B cell (primary cell): ENCODE measurements at regions not wholly inside any gene's neighbourhood (a gene's known extent, or its start where the extent isn't known, plus 50 kb on each side); places are given as distances from the start of the nearest gene placed in this dataset.

Source experiments
- ATAC-seq: fragments of 200-7000 bp; cut with Tn5 transposase; one replicate; pipeline ENCODE4 v1.10.0; 2021; ENCODE audit warnings: low read depth, mild to moderate bottlenecking, moderate number of reproducible peaks, moderate library complexity
- CTCF ChIA-PET: fragments of 350-600 bp; sonication (Branson Sonifier 250); formaldehyde crosslinking; loops from one replicate; lab custom pipeline; 2021; ENCODE audit warnings: antibody characterized with exemption, inconsistent platforms; lab: Charles Lee
- POLR2A ChIA-PET: fragments of 350-600 bp; sonication (Branson Sonifier 250); formaldehyde crosslinking; loops from one replicate; lab custom pipeline; 2021; ENCODE audit warnings: antibody characterized with exemption; lab: Charles Lee
- DNase-seq: peaks from one replicate; pipeline ENCODE4 v3.0.0; 2013
- H2AFZ ChIP-seq: 2 replicates; pipeline ENCODE4 v1.6.1; 2012; ENCODE audit warnings: mild to moderate bottlenecking, low read depth, low read length; ENCODE audit not compliant: insufficient read depth, poor library complexity, severe bottlenecking
- H3K27ac ChIP-seq, 2 donors: 1 replicate in 1 of 2; 2 replicates in 1 of 2; pipeline ENCODE4 v1.5.1; 2012 to 2013; ENCODE audit warnings: low read length in 2 of 2, mild to moderate bottlenecking in 2 of 2, moderate library complexity in 1 of 2
- H3K27me3 ChIP-seq, 4 experiments: fragments of 200-600 bp in 1 of 4; sonication (generic) in 1 of 4; replicated peaks in 1 of 4; 1 replicate in 2 of 4; 2 replicates in 2 of 4; pipeline versions ENCODE4 v1.6.1 to v1.7.0; 2013 to 2016; ENCODE audit warnings: low read length in 3 of 4, mild to moderate bottlenecking in 2 of 4, mixed read lengths in 1 of 4, moderate library complexity in 1 of 4; ENCODE audit not compliant: insufficient read depth in 4 of 4, control insufficient read depth in 3 of 4; ENCODE audit errors: control extremely low read depth in 1 of 4
- H3K36me3 ChIP-seq, 2 experiments: replicated peaks in 1 of 2; 1 replicate in 1 of 2; 2 replicates in 1 of 2; pipeline versions ENCODE4 v1.6.1 to v1.7.1; 2013; ENCODE audit warnings: low read length in 1 of 2; ENCODE audit not compliant: insufficient read depth in 2 of 2, control insufficient read depth in 1 of 2; ENCODE audit errors: control extremely low read depth in 1 of 2, extremely low read depth in 1 of 2
- H3K4me1 ChIP-seq, 2 donors: fragments of 200-600 bp in 1 of 2; sonication (generic) in 1 of 2; 1 replicate in 1 of 2; 2 replicates in 1 of 2; pipeline versions ENCODE4 v1.5.1 to v1.6.1; 2013 to 2017; ENCODE audit warnings: low read length in 2 of 2; ENCODE audit not compliant: control insufficient read depth in 2 of 2, insufficient read depth in 2 of 2
- H3K4me2 ChIP-seq: replicated peaks from 2 replicates; pipeline ENCODE3; 2012; ENCODE audit warnings: mild to moderate bottlenecking, low read depth, low read length; ENCODE audit not compliant: poor library complexity, severe bottlenecking
- H3K4me3 ChIP-seq, 5 experiments: fragments of 200-600 bp in 1 of 5; sonication (generic) in 1 of 5; 1 replicate in 3 of 5; 2 replicates in 2 of 5; pipeline versions ENCODE4 v1.5.1 to v1.7.0; 2011 to 2016; ENCODE audit warnings: low read length in 4 of 5, mild to moderate bottlenecking in 4 of 5, low read depth in 2 of 5, control low read depth in 1 of 5, moderate library complexity in 1 of 5; ENCODE audit not compliant: insufficient read depth in 1 of 5; ENCODE audit errors: control extremely low read depth in 1 of 5, extremely low read depth in 1 of 5
- H3K79me2 ChIP-seq: fragments of 200-600 bp; sonication (generic); one replicate; pipeline ENCODE4 v1.6.0; 2016; ENCODE audit warnings: low read length; ENCODE audit not compliant: control insufficient read depth, insufficient read depth
- H3K9ac ChIP-seq: fragments of 200-600 bp; sonication (generic); 2 replicates; pipeline ENCODE4 v1.6.1; 2017; ENCODE audit warnings: mild to moderate bottlenecking, low read length, moderate library complexity
- H3K9me3 ChIP-seq, 3 donors: one replicate each; pipeline versions ENCODE4 v1.6.1 to v1.7.1; 2013; ENCODE audit warnings: low read length in 2 of 3; ENCODE audit not compliant: control insufficient read depth in 2 of 3, insufficient read depth in 1 of 3; ENCODE audit errors: control extremely low read depth in 1 of 3
- H4K20me1 ChIP-seq: 2 replicates; pipeline ENCODE4 v1.6.0; 2012; ENCODE audit warnings: mild to moderate bottlenecking, low read length; ENCODE audit not compliant: insufficient read depth, control insufficient read depth, poor library complexity, severe bottlenecking
- H3K27ac Mint-ChIP-seq: one replicate; pipeline ENCODE4 v1.8.0; 2021; ENCODE audit warnings: mixed read lengths
- H3K27me3 Mint-ChIP-seq: one replicate; pipeline ENCODE4 v1.8.0; 2021; ENCODE audit warnings: mixed read lengths
- H3K4me1 Mint-ChIP-seq: one replicate; pipeline ENCODE4 v1.8.0; 2021; ENCODE audit warnings: mixed read lengths
- H3K4me3 Mint-ChIP-seq: one replicate; pipeline ENCODE4 v1.8.0; 2021; ENCODE audit warnings: mixed read lengths
- H3K9me3 Mint-ChIP-seq: one replicate; pipeline ENCODE4 v1.8.0; 2022; ENCODE audit warnings: mixed read lengths; ENCODE audit not compliant: insufficient read depth
- EZH2 ChIP-seq: IDR thresholded peaks from 2 replicates; pipeline ENCODE4 v1.6.1; 2012; ENCODE audit warnings: borderline replicate concordance, low read depth, mild to moderate bottlenecking, moderate library complexity, low read length; ENCODE audit not compliant: insufficient read depth, poor library complexity, severe bottlenecking
- WGBS: methylation state at CpG from one replicate; pipeline ENCODE4 v1.1.5; 2013; ENCODE audit warnings: missing lambda C conversion rate; ENCODE audit not compliant: insufficient coverage; 5-methylcytosine and 5-hydroxymethylcytosine counted together
- intact Hi-C: fragments of 100-400 bp; cut with micrococcal nuclease; formaldehyde crosslinking; loops from one replicate; pipeline ENCODE4 v1.10.0; 2022
- TF ChIP-seq, protein P1 (sequence below): fragments of 200-600 bp; IDR thresholded peaks from one replicate; pipeline ENCODE4 v1.8.0; 2022; ENCODE audit warnings: antibody characterized with exemption, mild to moderate bottlenecking

DNA sequence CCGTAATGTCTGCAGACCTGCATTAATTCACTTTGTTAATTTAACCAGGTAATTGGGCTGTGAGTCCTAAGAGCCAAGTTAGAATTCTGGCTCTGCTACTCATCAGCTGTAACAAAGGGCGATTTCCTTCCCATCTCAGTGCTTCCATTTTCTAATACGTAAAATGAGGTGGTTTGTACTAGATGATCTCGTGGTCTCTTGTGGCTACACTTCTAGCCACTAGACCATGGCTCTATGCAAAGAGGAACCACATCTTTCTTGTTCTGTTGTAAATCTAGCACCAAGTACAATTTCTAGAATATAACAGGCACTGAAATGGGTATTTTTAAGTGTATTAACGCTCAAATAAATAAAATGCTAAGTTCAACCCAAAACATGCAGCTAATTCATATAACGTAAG lies 174.4 kb upstream of the THBS1 start:
- no peak for ATAC-seq
- H3K79me2 ChIP-seq = no peaks in the 10 kb centered on the region

DNA sequence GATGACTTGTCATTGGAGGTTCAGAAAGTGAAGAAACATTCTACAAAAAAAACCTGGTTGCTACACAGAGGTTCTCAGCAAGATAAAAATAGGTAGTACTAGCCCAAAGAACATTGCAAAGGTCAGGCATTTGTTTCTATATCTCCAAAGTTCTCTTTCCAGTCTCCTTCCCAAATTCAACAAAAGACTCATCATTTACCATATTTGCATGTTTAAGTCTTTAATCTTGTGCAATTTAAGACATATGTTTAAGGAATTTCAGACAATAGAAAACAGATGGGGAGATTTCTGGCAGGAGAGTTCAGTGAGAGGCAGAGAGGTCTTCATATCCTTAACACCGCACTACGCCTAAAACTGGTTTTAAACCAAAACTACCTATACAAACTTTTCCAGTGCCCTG lies 173.8 kb upstream of the THBS1 start:
- Histone ChIP-seq H3K9me3 (no peaks in the 10 kb centered on the region), H2AFZ (no peak overlapping the region), H3K4me1 (no peaks in the 10 kb centered on the region), H4K20me1 (no peaks in the 10 kb centered on the region), H3K9ac (no peak overlapping the region), H3K4me2 (no peak overlapping the region), H3K36me3 (no peaks in the 10 kb centered on the region), H3K27me3 (peaks cover 0 to 5% (median 3%) of the 10 kb centered on the region in 4 experiments), H3K79me2 (no peaks in the 10 kb centered on the region), H3K4me3 (no peak overlapping the region), H3K27ac (no peak overlapping the region)
- Mint-ChIP-seq H3K4me3 (no peak overlapping the region), H3K27me3 (peaks cover 24% of the 10 kb centered on the region), H3K27ac (no peak overlapping the region), H3K4me1 (no peaks in the 10 kb centered on the region), H3K9me3 (no peaks in the 10 kb centered on the region)
- DNase-seq (no peak), ATAC-seq (no peak)
- WGBS = no CpG with 5 or more reads among the region's 2 CpGs
- no peak for TF ChIP-seq EZH2
- TF ChIP-seq, protein P1, sequence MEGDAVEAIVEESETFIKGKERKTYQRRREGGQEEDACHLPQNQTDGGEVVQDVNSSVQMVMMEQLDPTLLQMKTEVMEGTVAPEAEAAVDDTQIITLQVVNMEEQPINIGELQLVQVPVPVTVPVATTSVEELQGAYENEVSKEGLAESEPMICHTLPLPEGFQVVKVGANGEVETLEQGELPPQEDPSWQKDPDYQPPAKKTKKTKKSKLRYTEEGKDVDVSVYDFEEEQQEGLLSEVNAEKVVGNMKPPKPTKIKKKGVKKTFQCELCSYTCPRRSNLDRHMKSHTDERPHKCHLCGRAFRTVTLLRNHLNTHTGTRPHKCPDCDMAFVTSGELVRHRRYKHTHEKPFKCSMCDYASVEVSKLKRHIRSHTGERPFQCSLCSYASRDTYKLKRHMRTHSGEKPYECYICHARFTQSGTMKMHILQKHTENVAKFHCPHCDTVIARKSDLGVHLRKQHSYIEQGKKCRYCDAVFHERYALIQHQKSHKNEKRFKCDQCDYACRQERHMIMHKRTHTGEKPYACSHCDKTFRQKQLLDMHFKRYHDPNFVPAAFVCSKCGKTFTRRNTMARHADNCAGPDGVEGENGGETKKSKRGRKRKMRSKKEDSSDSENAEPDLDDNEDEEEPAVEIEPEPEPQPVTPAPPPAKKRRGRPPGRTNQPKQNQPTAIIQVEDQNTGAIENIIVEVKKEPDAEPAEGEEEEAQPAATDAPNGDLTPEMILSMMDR = no peak
- ChIA-PET CTCF (no interaction called here), POLR2A (no interaction called here)
- intact Hi-C loops = no loop called here

More for the DNA sequence above, 174.4 kb upstream of the THBS1 start:
- POLR2A ChIA-PET = no interaction called here
- Mint-ChIP-seq H3K9me3 (no peaks in the 10 kb centered on the region), H3K27ac (no peak overlapping the region), H3K27me3 (peaks cover 24% of the 10 kb centered on the region), H3K4me3 (no peak overlapping the region), H3K4me1 (no peaks in the 10 kb centered on the region)
- H4K20me1 ChIP-seq = no peaks in the 10 kb centered on the region
- intact Hi-C loops = no loop called here
- no peak overlapping the region for H2AFZ ChIP-seq
- H3K4me1 ChIP-seq = no peaks in the 10 kb centered on the region
- H3K4me2 ChIP-seq = no peak overlapping the region
- no peak for DNase-seq
- CTCF ChIA-PET = no interaction called here
- H3K27ac ChIP-seq = no peak overlapping the region
- WGBS = 80% methylated on average over 1 of the region's 6 CpGs
- H3K27me3 ChIP-seq = peaks cover 0 to 5% (median 3%) of the 10 kb centered on the region in 4 experiments
- no peak overlapping the region for H3K9ac ChIP-seq
- no peaks in the 10 kb centered on the region for H3K36me3 ChIP-seq
- H3K4me3 ChIP-seq = no peak overlapping the region
- TF ChIP-seq EZH2 = no peak
- TF ChIP-seq, protein P1 = no peak
- H3K9me3 ChIP-seq = no peaks in the 10 kb centered on the region
